IMR-90 (cell line): ENCODE measurements at regions not wholly inside any gene's neighbourhood (a gene's known extent, or its start where the extent isn't known, plus 50 kb on each side); places are given as distances from the start of the nearest gene placed in this dataset.

Source experiments
- ATAC-seq: fragments of 200-7000 bp; cut with Tn5 transposase; 2 replicates; pipeline ENCODE4 v1.9.1; 2020; ENCODE audit warnings: low read depth, mild to moderate bottlenecking, moderate library complexity
- BruUV-seq: library from RNA; stranded (reverse); fragments of 400-500 nt; replicated peaks from 2 replicates; lab custom pipeline; 2021; lab: Mats Ljungman, UMichigan
- CTCF ChIA-PET: fragments of 300-600 bp; formaldehyde crosslinking; extraction: SDS; loops from one replicate; lab custom pipeline; 2021; ENCODE audit warnings: antibody characterized with exemption; lab: Yijun Ruan, JAX
- POLR2A ChIA-PET: fragments of 300-600 bp; sonication (Branson Sonifier 250); formaldehyde crosslinking; loops from one replicate; lab custom pipeline; 2022; ENCODE audit warnings: antibody characterized with exemption; ENCODE audit not compliant: unreplicated experiment; lab: Charles Lee
- DNase-seq: peaks from one replicate; pipeline ENCODE4 v3.0.0; 2013
- H2AFZ ChIP-seq: replicated peaks from 2 replicates; pipeline ENCODE3; 2013; ENCODE audit warnings: low read length, mild to moderate bottlenecking; ENCODE audit not compliant: poor library complexity
- H2AK5ac ChIP-seq: 2 replicates; pipeline ENCODE4 v1.6.1; 2013; ENCODE audit warnings: low read depth, low read length, inconsistent platforms
- H2AK9ac ChIP-seq: replicated peaks from 2 replicates; pipeline ENCODE3; 2013; ENCODE audit warnings: mild to moderate bottlenecking, low read depth, low read length, moderate library complexity; ENCODE audit not compliant: poor library complexity
- H2BK120ac ChIP-seq: 2 replicates; pipeline ENCODE4 v1.6.1; 2013; ENCODE audit warnings: low read depth, low read length, inconsistent platforms
- H2BK15ac ChIP-seq: 3 replicates; pipeline ENCODE4 v1.6.1; 2013; ENCODE audit warnings: low read depth, low read length, inconsistent platforms
- H2BK20ac ChIP-seq: 2 replicates; pipeline ENCODE4 v1.6.1; 2013; ENCODE audit warnings: low read depth, mild to moderate bottlenecking, inconsistent platforms, low read length, moderate library complexity
- H2BK5ac ChIP-seq: 2 replicates; pipeline ENCODE4 v1.6.1; 2013; ENCODE audit warnings: mild to moderate bottlenecking, low read depth, low read length, inconsistent platforms; ENCODE audit not compliant: poor library complexity, severe bottlenecking
- H3K14ac ChIP-seq: replicated peaks from 2 replicates; pipeline ENCODE4 v1.6.1; 2013; ENCODE audit warnings: low read depth, low read length, inconsistent platforms
- H3K18ac ChIP-seq: 2 replicates; pipeline ENCODE4 v1.6.1; 2013; ENCODE audit warnings: low read depth, low read length, control low read depth
- H3K23ac ChIP-seq: 2 replicates; pipeline ENCODE4 v1.6.1; 2013; ENCODE audit warnings: low read depth, low read length, inconsistent platforms
- H3K27ac ChIP-seq: 2 replicates; pipeline ENCODE4 v1.5.1; 2013; ENCODE audit warnings: mild to moderate bottlenecking, control low read depth, low read length; ENCODE audit not compliant: insufficient read depth
- H3K27me3 ChIP-seq: 2 replicates; pipeline ENCODE4 v1.6.1; 2013; ENCODE audit warnings: low read length; ENCODE audit not compliant: control insufficient read depth, insufficient read depth
- H3K36me3 ChIP-seq: 2 replicates; pipeline ENCODE4 v1.6.1; 2013; ENCODE audit warnings: low read length, mixed read lengths; ENCODE audit not compliant: control insufficient read depth, insufficient read depth
- H3K4ac ChIP-seq: 2 replicates; pipeline ENCODE4 v1.6.1; 2013; ENCODE audit warnings: low read depth, low read length, inconsistent platforms
- H3K4me1 ChIP-seq: 2 replicates; pipeline ENCODE4 v1.6.1; 2013; ENCODE audit warnings: low read length, mixed read lengths; ENCODE audit not compliant: control insufficient read depth, insufficient read depth
- H3K4me2 ChIP-seq: 2 replicates; pipeline ENCODE4 v1.6.1; 2013; ENCODE audit warnings: low read depth, mild to moderate bottlenecking, control low read depth, low read length, moderate library complexity
- H3K4me3 ChIP-seq: 2 replicates; pipeline ENCODE4 v1.5.1; 2013; ENCODE audit warnings: low read depth, mild to moderate bottlenecking, control low read depth, low read length, moderate library complexity; ENCODE audit not compliant: insufficient read depth
- H3K56ac ChIP-seq: 2 replicates; pipeline ENCODE4 v1.6.1; 2013; ENCODE audit warnings: low read length, inconsistent platforms; ENCODE audit not compliant: insufficient read depth; ENCODE audit errors: extremely low read depth
- H3K79me1 ChIP-seq, 2 experiments: 2 replicates each; pipeline ENCODE4 v1.6.1; 2013; ENCODE audit warnings: low read length in 2 of 2, inconsistent platforms in 1 of 2, low read depth in 1 of 2
- H3K9ac ChIP-seq: 2 replicates; pipeline ENCODE4 v1.6.1; 2013; ENCODE audit warnings: low read depth, low read length, control low read depth
- H3K9me1 ChIP-seq: 2 replicates; pipeline ENCODE4 v1.6.1; 2013; ENCODE audit warnings: low read length, inconsistent platforms; ENCODE audit not compliant: insufficient read depth
- H3K9me3 ChIP-seq: 2 replicates; pipeline ENCODE4 v1.6.1; 2013; ENCODE audit warnings: low read length; ENCODE audit not compliant: control insufficient read depth, insufficient read depth
- H4K20me1 ChIP-seq: 2 replicates; pipeline ENCODE4 v1.6.1; 2013; ENCODE audit warnings: low read length, inconsistent platforms; ENCODE audit not compliant: insufficient read depth
- H4K5ac ChIP-seq: 2 replicates; pipeline ENCODE4 v1.6.1; 2013; ENCODE audit warnings: mild to moderate bottlenecking, low read depth, low read length, control low read depth
- H4K8ac ChIP-seq, 2 experiments: 2 replicates each; pipeline ENCODE4 v1.6.1; 2013; ENCODE audit warnings: low read depth in 2 of 2, low read length in 2 of 2, control low read depth in 1 of 2, inconsistent platforms in 1 of 2
- H4K91ac ChIP-seq: 2 replicates; pipeline ENCODE4 v1.6.1; 2013; ENCODE audit warnings: low read depth, low read length, inconsistent platforms; ENCODE audit not compliant: insufficient read depth
- CEBPB ChIP-seq: IDR thresholded peaks from 2 replicates; pipeline ENCODE4 v1.6.1; 2012; ENCODE audit warnings: low read depth, low read length, improper control_type of control experiment
- CHD1 ChIP-seq: IDR thresholded peaks from 2 replicates; pipeline ENCODE4 v1.6.1; 2012; ENCODE audit warnings: low read depth, low read length, improper control_type of control experiment
- SMC3 ChIP-seq: fragments of 150-350 bp; IDR thresholded peaks from 2 replicates; pipeline ENCODE4 v1.6.1; 2016; ENCODE audit warnings: low read depth, mild to moderate bottlenecking, antibody characterized with exemption, low read length, moderate library complexity
- WGBS, 2 experiments: methylation state at CpG; one replicate each; pipeline versions ENCODE4 v1.1.5 to v1.1.7; 2013; ENCODE audit warnings: missing lambda C conversion rate in 2 of 2; ENCODE audit not compliant: insufficient read length in 1 of 2; ENCODE audit errors: extremely low coverage in 2 of 2; 5-methylcytosine and 5-hydroxymethylcytosine counted together
- dilution Hi-C: fragments of 300-500 bp; cut with HindIII; formaldehyde crosslinking; loops from one replicate; pipeline ENCODE4 v1.14.3; 2018; ENCODE audit warnings: low sequenced_read_pairs; ENCODE audit not compliant: unreplicated experiment
- in situ Hi-C: fragments of 300-500 bp; cut with MboI; formaldehyde crosslinking; loops from 3 replicates; pipeline ENCODE4 v1.14.3; 2019; ENCODE audit warnings: low sequenced_read_pairs, inconsistent platforms, mixed read lengths
- intact Hi-C: fragments of 100-400 bp; cut with micrococcal nuclease; formaldehyde crosslinking; loops from 2 replicates; pipeline ENCODE4 v1.10.0; 2022

- peaks cover 9% of the 10 kb centered on the region for H3K4me1 ChIP-seq
- POLR2A ChIA-PET: no interaction called here
- no peaks in the 10 kb centered on the region for H4K20me1 ChIP-seq
- no peak overlapping the region for H3K27ac ChIP-seq
- CTCF ChIA-PET: no interaction called here
- no peak overlapping the region for H2BK5ac ChIP-seq
- H3K36me3 ChIP-seq: no peaks in the 10 kb centered on the region
- dilution Hi-C loops: no loop called here
- no peak overlapping the region for H2BK20ac ChIP-seq
- H2AK5ac ChIP-seq: peak overlapping the region; percentile 65; the same call in 1 of the 2 replicates
- no peak overlapping the region for H2BK120ac ChIP-seq
- no peaks in the 10 kb centered on the region for H3K79me1 ChIP-seq
- no peak overlapping the region for H3K4me2 ChIP-seq
- peaks cover 7% of the 10 kb centered on the region for H3K9me3 ChIP-seq
- no peak overlapping the region for H3K4me3 ChIP-seq
- TF ChIP-seq CHD1 (no peak), CEBPB (no peak), SMC3 (no peak)
- H3K23ac ChIP-seq: no peak overlapping the region
- no peak overlapping the region for H3K56ac ChIP-seq
- peaks cover 6% of the 10 kb centered on the region; the same call in 1 of the 2 replicates for H3K27me3 ChIP-seq
- no peak overlapping the region for H2AFZ ChIP-seq
- intact Hi-C loops: no loop called here
- no peak for ATAC-seq
- no peak overlapping the region for H4K8ac ChIP-seq
- DNase-seq: no peak
- H3K14ac ChIP-seq: no peak overlapping the region
- H3K9me1 ChIP-seq: 0 out of 2 replicates have a peak, but pooled peaks cover 9% of the 10 kb centered on the region
- no peak overlapping the region for H3K9ac ChIP-seq
- in situ Hi-C loops: loop anchor here (25.0 kb wide), 1 partner anchor 511 kb away; no protein-coding TSS in a partner anchor
- no CpG with 5 or more reads among the region's 8 CpGs for WGBS, 2 experiments
- no peak overlapping the region for H3K18ac ChIP-seq
- no peak overlapping the region for H4K5ac ChIP-seq
- H2AK9ac ChIP-seq: no peak overlapping the region
- H2BK15ac ChIP-seq: no peak overlapping the region
- H4K91ac ChIP-seq: no peak overlapping the region
- BruUV-seq: no TSS peak
- no peak overlapping the region for H3K4ac ChIP-seq
Observed at GRCh38 chr16:86322806-86323205, 187.5 kb upstream of the FOXF1 start.
